Chondrocyte (in vitro differentiated cells): ENCODE measurements at regions not wholly inside any gene's neighbourhood (a gene's known extent, or its start where the extent isn't known, plus 50 kb on each side); places are given as distances from the start of the nearest gene placed in this dataset.
A peak's percentile ranks its signal among the peaks of the same experiment; 100 is the strongest.

ENCODE experiments used
- DNase-seq: peaks from one replicate; pipeline ENCODE4 v3.0.0; 2021; ENCODE audit warnings: mixed read lengths, low spot score
- H3K27ac Mint-ChIP-seq: one replicate; pipeline ENCODE4 v1.8.0; 2021; ENCODE audit warnings: mild to moderate bottlenecking, moderate library complexity, mixed read lengths; ENCODE audit not compliant: unreplicated experiment
- H3K27me3 Mint-ChIP-seq: 2 replicates; pipeline ENCODE4 v1.8.0; 2021; ENCODE audit warnings: low read depth, mixed read lengths
- H3K36me3 Mint-ChIP-seq: 2 replicates; pipeline ENCODE4 v1.8.0; 2021; ENCODE audit warnings: low read depth, mixed read lengths
- H3K4me1 Mint-ChIP-seq: 2 replicates; pipeline ENCODE4 v1.8.0; 2021; ENCODE audit warnings: low read depth, mild to moderate bottlenecking, mixed read lengths
- H3K4me3 Mint-ChIP-seq: one replicate; pipeline ENCODE4 v1.8.0; 2021; ENCODE audit warnings: mild to moderate bottlenecking, moderate library complexity, mixed read lengths; ENCODE audit not compliant: unreplicated experiment
- H3K9me3 Mint-ChIP-seq: 2 replicates; pipeline ENCODE4 v1.8.0; 2021; ENCODE audit warnings: low read depth, mixed read lengths
- TF ChIP-seq, protein P1 (sequence below): fragments of 200-600 bp; sonication (generic); IDR thresholded peaks from 2 replicates; pipeline ENCODE4 v1.5.0; 2021; ENCODE audit warnings: antibody characterized with exemption, mild to moderate bottlenecking, moderate library complexity

- Mint-ChIP-seq H3K36me3 (peaks cover 10% of the 10 kb centered on the region), H3K27me3 (peaks cover 3% of the 10 kb centered on the region), H3K9me3 (peaks cover 23% of the 10 kb centered on the region), H3K4me1 (no peaks in the 10 kb centered on the region), H3K27ac (no peak overlapping the region), H3K4me3 (no peak overlapping the region)
- TF ChIP-seq, protein P1, sequence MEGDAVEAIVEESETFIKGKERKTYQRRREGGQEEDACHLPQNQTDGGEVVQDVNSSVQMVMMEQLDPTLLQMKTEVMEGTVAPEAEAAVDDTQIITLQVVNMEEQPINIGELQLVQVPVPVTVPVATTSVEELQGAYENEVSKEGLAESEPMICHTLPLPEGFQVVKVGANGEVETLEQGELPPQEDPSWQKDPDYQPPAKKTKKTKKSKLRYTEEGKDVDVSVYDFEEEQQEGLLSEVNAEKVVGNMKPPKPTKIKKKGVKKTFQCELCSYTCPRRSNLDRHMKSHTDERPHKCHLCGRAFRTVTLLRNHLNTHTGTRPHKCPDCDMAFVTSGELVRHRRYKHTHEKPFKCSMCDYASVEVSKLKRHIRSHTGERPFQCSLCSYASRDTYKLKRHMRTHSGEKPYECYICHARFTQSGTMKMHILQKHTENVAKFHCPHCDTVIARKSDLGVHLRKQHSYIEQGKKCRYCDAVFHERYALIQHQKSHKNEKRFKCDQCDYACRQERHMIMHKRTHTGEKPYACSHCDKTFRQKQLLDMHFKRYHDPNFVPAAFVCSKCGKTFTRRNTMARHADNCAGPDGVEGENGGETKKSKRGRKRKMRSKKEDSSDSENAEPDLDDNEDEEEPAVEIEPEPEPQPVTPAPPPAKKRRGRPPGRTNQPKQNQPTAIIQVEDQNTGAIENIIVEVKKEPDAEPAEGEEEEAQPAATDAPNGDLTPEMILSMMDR = no peak
- no peak for DNase-seq
These were observed 1035.8 kb downstream of the TBC1D22A start for GRCh38 chr22:47798229-47798628.

DNA sequence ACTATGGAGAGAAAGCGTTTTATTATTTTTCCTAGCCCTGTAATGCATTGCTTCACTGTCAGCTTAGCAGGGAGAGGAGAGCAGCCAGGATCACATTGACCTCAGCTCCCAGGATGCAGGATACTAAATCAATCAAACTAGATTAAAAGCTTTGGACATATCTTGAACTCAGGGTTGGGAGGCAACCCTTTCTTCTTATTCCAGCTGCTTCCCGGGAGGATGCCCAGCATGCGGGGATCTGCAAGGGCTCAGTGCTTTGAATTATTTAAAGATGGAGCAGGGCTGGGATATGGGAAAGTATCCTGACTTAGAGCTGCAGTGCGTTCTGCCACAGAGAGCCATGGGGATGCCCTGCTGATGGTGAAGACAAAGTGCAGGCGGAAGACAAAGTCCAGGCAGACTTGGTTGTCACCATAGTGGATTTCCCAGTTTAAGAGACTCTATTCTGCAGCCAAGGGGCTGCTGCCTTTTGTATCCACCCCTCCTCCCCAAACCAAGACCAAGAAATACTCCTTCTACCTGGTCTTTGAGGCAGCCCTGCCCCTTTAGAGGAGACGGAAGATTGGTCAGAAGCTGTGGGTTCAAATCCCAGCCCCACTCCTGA lies 1035.0 kb downstream of the TBC1D22A start:
- TF ChIP-seq, protein P1 = no peak
- Mint-ChIP-seq H3K36me3 (peaks cover 10% of the 10 kb centered on the region), H3K4me1 (no peaks in the 10 kb centered on the region), H3K4me3 (no peak overlapping the region), H3K27me3 (peaks cover 3% of the 10 kb centered on the region), H3K9me3 (peaks cover 23% of the 10 kb centered on the region), H3K27ac (no peak overlapping the region)
- DNase-seq = no peak

DNA sequence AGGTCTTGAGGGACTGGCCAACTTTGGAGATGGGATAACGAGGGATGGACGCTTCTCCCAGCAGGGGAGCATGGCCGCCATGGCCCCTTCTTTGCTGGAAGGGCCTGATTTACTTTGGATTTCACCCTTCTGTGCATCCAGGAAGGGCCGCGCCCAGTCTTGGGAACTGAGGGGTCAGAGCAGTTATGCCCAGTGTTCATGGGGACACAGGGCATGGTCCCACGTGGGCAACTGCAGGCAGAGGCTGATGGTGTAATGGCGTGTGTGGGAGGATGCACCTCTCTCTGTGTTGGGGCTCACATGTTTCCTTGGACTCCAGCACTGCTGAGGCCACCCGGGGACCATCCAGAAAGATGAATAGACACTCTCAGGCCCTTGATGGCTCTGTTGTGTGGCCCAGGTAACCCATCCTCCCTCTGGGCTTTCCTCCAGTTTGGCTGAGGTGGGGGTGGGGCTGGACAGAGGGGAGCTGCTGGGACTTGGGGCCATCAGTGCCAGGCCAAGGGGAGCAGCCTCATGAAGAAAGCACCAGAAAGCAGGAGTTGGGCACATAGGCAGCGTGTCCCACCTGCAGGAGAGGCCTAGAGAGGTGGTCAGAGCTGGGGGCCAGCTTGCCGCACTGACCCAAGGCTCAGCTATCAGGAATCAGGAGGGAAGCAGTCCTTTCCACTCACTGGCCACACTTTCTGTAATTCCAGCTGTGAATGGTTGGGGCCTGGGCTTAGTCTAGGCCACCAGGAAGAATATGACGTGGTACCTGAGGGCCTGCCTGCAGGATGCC lies 1033.9 kb downstream of the TBC1D22A start:
- no peak overlapping the region for H3K4me3 Mint-ChIP-seq
- no peak for DNase-seq
- H3K9me3 Mint-ChIP-seq = peaks cover 23% of the 10 kb centered on the region

DNA sequence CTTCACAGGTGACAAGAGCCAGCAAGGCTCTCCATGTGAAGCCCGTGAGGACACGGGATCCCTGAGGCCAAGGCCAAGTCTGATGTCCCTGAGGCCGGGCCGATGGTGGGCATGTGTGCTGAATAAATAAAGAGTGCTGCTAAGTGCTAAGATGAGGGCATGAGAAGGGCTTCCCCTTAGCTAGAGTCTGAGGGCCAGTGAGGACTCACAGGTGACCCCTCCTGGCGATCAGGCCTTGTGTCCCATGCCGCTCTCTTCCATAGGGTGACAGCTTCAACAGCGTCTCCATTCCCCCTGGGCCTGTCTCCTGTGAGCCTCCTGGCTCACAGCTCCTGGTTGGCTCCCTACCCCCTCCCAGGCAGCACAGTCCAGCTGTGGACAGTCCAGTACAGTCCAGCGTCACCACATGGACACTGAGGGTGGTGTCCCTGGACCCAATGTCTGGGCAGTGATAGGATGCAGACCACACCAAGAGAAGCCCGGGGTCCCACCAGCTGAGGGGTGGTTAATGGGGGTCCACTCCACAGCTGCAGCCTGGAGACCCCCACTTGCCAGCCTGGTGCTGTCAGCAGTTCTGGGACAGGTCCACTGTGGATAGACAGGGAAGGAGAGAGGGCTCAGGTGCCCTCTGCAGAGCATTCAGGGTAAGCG lies 1033.2 kb downstream of the TBC1D22A start:
- no peak overlapping the region for H3K27ac Mint-ChIP-seq
- peak; percentile 79 for DNase-seq
- peaks cover 21% of the 10 kb centered on the region for H3K9me3 Mint-ChIP-seq
- peaks cover under 1% of the 10 kb centered on the region for H3K4me1 Mint-ChIP-seq
- peaks cover 10% of the 10 kb centered on the region for H3K36me3 Mint-ChIP-seq
- TF ChIP-seq, protein P1 = no peak
- no peak overlapping the region for H3K4me3 Mint-ChIP-seq
- no peaks in the 10 kb centered on the region for H3K27me3 Mint-ChIP-seq

More for the DNA sequence above, 1033.9 kb downstream of the TBC1D22A start:
- no peaks in the 10 kb centered on the region for H3K4me1 Mint-ChIP-seq
- H3K36me3 Mint-ChIP-seq = peaks cover 10% of the 10 kb centered on the region
- TF ChIP-seq, protein P1 = no peak
- no peak overlapping the region for H3K27ac Mint-ChIP-seq
- peaks cover 3% of the 10 kb centered on the region for H3K27me3 Mint-ChIP-seq

- H3K4me1 Mint-ChIP-seq = peaks cover 3% of the 10 kb centered on the region
These were observed 1032.4 kb downstream of the TBC1D22A start for GRCh38 chr22:47794851-47795250.

More at GRCh38 chr22:47794851-47795250, 1032.4 kb downstream of the TBC1D22A start:
- H3K36me3 Mint-ChIP-seq = peaks cover 8% of the 10 kb centered on the region
- no peak overlapping the region for H3K27ac Mint-ChIP-seq
- TF ChIP-seq, protein P1 = no peak
- H3K4me3 Mint-ChIP-seq = no peak overlapping the region
- peaks cover 17% of the 10 kb centered on the region for H3K9me3 Mint-ChIP-seq
- no peaks in the 10 kb centered on the region for H3K27me3 Mint-ChIP-seq
- DNase-seq = no peak
